ENCODE measurements at regions not wholly inside any gene's neighbourhood (a gene's known extent, or its start where the extent isn't known, plus 50 kb on each side); places are given as distances from the start of the nearest gene placed in this dataset.

GRCh38 chr18:60466677-60467076, 94.1 kb upstream of the MC4R start:
- TF ChIP-seq POLR2A (IDR thresholded peaks at IDR 0.05; ENCODE audit: low read length) (no peak), GATA1 (IDR thresholded peaks at IDR 0.05; ENCODE audit: low read depth, low read length) (no peak)
